ENCODE measurements at regions not wholly inside any gene's neighbourhood (a gene's known extent, or its start where the extent isn't known, plus 50 kb on each side); places are given as distances from the start of the nearest gene placed in this dataset.

GRCh38 chr3:106327696-106328025, 458.8 kb upstream of the CBLB start:
- Histone ChIP-seq H3K27me3 (ENCODE audit: insufficient read depth, low read length) (no peaks in the 10 kb centered on the region), H3K9me3 (ENCODE audit: low read depth, low read length) (peaks cover 18% of the 10 kb centered on the region), H3K4me3 (ENCODE audit: low read length) (no peak overlapping the region), H3K4me1 (ENCODE audit: insufficient read depth, low read length) (peaks cover under 1% of the 10 kb centered on the region)

- H3K9me3 ChIP-seq (ENCODE audit: low read depth, low read length) = peaks cover 18% of the 10 kb centered on the region
- no peaks in the 10 kb centered on the region for H3K27me3 ChIP-seq (ENCODE audit: insufficient read depth, low read length)
- peaks cover 4% of the 10 kb centered on the region for H3K4me1 ChIP-seq (ENCODE audit: insufficient read depth, low read length)
- no peak overlapping the region for H3K4me3 ChIP-seq (ENCODE audit: low read length)
These were observed 459.4 kb upstream of the CBLB start for GRCh38 chr3:106328224-106328623.

GRCh38 chr3:106329521-106329920, 460.7 kb upstream of the CBLB start:
- Histone ChIP-seq H3K4me3 (ENCODE audit: low read length) (no peak overlapping the region), H3K9me3 (ENCODE audit: low read depth, low read length) (peaks cover 7% of the 10 kb centered on the region), H3K27me3 (ENCODE audit: insufficient read depth, low read length) (no peaks in the 10 kb centered on the region), H3K4me1 (ENCODE audit: insufficient read depth, low read length) (peaks cover 11% of the 10 kb centered on the region)

GRCh38 chr3:106331636-106332035, 462.8 kb upstream of the CBLB start:
- peaks cover 13% of the 10 kb centered on the region for H3K4me1 ChIP-seq (ENCODE audit: insufficient read depth, low read length)
- H3K4me3 ChIP-seq (ENCODE audit: low read length) = no peak overlapping the region
- no peaks in the 10 kb centered on the region for H3K27me3 ChIP-seq (ENCODE audit: insufficient read depth, low read length)
- no peaks in the 10 kb centered on the region for H3K9me3 ChIP-seq (ENCODE audit: low read depth, low read length)

GRCh38 chr3:106332129-106332528, 463.3 kb upstream of the CBLB start:
- H3K27me3 ChIP-seq (ENCODE audit: insufficient read depth, low read length) = no peaks in the 10 kb centered on the region
- no peak overlapping the region for H3K4me3 ChIP-seq (ENCODE audit: low read length)
- no peaks in the 10 kb centered on the region for H3K9me3 ChIP-seq (ENCODE audit: low read depth, low read length)
- peaks cover 13% of the 10 kb centered on the region for H3K4me1 ChIP-seq (ENCODE audit: insufficient read depth, low read length)

GRCh38 chr3:106332884-106333283, 464.1 kb upstream of the CBLB start:
- no peaks in the 10 kb centered on the region for H3K9me3 ChIP-seq (ENCODE audit: low read depth, low read length)
- no peaks in the 10 kb centered on the region for H3K27me3 ChIP-seq (ENCODE audit: insufficient read depth, low read length)
- no peak overlapping the region for H3K4me3 ChIP-seq (ENCODE audit: low read length)
- peaks cover 13% of the 10 kb centered on the region for H3K4me1 ChIP-seq (ENCODE audit: insufficient read depth, low read length)

GRCh38 chr3:106333911-106334618, 465.3 kb upstream of the CBLB start:
- no peaks in the 10 kb centered on the region for H3K9me3 ChIP-seq (ENCODE audit: low read depth, low read length)
- H3K27me3 ChIP-seq (ENCODE audit: insufficient read depth, low read length) = no peaks in the 10 kb centered on the region
- peaks cover 18% of the 10 kb centered on the region for H3K4me1 ChIP-seq (ENCODE audit: insufficient read depth, low read length)
- no peak overlapping the region for H3K4me3 ChIP-seq (ENCODE audit: low read length)

- H3K27me3 ChIP-seq (ENCODE audit: insufficient read depth, low read length) = no peaks in the 10 kb centered on the region
- no peak overlapping the region for H3K4me3 ChIP-seq (ENCODE audit: low read length)
- peaks cover 19% of the 10 kb centered on the region for H3K4me1 ChIP-seq (ENCODE audit: insufficient read depth, low read length)
- no peaks in the 10 kb centered on the region for H3K9me3 ChIP-seq (ENCODE audit: low read depth, low read length)
These were observed 467.8 kb upstream of the CBLB start for GRCh38 chr3:106336619-106337018.

- no peaks in the 10 kb centered on the region for H3K27me3 ChIP-seq (ENCODE audit: insufficient read depth, low read length)
- H3K4me3 ChIP-seq (ENCODE audit: low read length) = no peak overlapping the region
- no peaks in the 10 kb centered on the region for H3K9me3 ChIP-seq (ENCODE audit: low read depth, low read length)
- H3K4me1 ChIP-seq (ENCODE audit: insufficient read depth, low read length) = peaks cover 19% of the 10 kb centered on the region
These were observed 468.3 kb upstream of the CBLB start for GRCh38 chr3:106337116-106337515.

- Histone ChIP-seq H3K4me1 (ENCODE audit: insufficient read depth, low read length) (peaks cover 14% of the 10 kb centered on the region), H3K4me3 (ENCODE audit: low read length) (no peak overlapping the region), H3K9me3 (ENCODE audit: low read depth, low read length) (no peaks in the 10 kb centered on the region), H3K27me3 (ENCODE audit: insufficient read depth, low read length) (no peaks in the 10 kb centered on the region)
These were observed 469.9 kb upstream of the CBLB start for GRCh38 chr3:106338582-106339214.

GRCh38 chr3:106339551-106339950, 470.7 kb upstream of the CBLB start:
- Histone ChIP-seq H3K9me3 (ENCODE audit: low read depth, low read length) (no peaks in the 10 kb centered on the region), H3K4me3 (ENCODE audit: low read length) (no peak overlapping the region), H3K27me3 (ENCODE audit: insufficient read depth, low read length) (no peaks in the 10 kb centered on the region), H3K4me1 (ENCODE audit: insufficient read depth, low read length) (peaks cover 8% of the 10 kb centered on the region)

GRCh38 chr3:106341087-106341486, 472.3 kb upstream of the CBLB start:
- Histone ChIP-seq H3K4me1 (ENCODE audit: insufficient read depth, low read length) (peaks cover 6% of the 10 kb centered on the region), H3K4me3 (ENCODE audit: low read length) (no peak overlapping the region), H3K9me3 (ENCODE audit: low read depth, low read length) (no peaks in the 10 kb centered on the region), H3K27me3 (ENCODE audit: insufficient read depth, low read length) (no peaks in the 10 kb centered on the region)

GRCh38 chr3:106341586-106342162, 472.9 kb upstream of the CBLB start:
- H3K27me3 ChIP-seq (ENCODE audit: insufficient read depth, low read length) = no peaks in the 10 kb centered on the region
- H3K4me1 ChIP-seq (ENCODE audit: insufficient read depth, low read length) = peaks cover 6% of the 10 kb centered on the region
- H3K4me3 ChIP-seq (ENCODE audit: low read length) = no peak overlapping the region
- H3K9me3 ChIP-seq (ENCODE audit: low read depth, low read length) = no peaks in the 10 kb centered on the region

GRCh38 chr3:106342386-106342785, 473.6 kb upstream of the CBLB start:
- Histone ChIP-seq H3K27me3 (ENCODE audit: insufficient read depth, low read length) (no peaks in the 10 kb centered on the region), H3K4me1 (ENCODE audit: insufficient read depth, low read length) (peaks cover 6% of the 10 kb centered on the region), H3K9me3 (ENCODE audit: low read depth, low read length) (no peaks in the 10 kb centered on the region), H3K4me3 (ENCODE audit: low read length) (no peak overlapping the region)

GRCh38 chr3:106343811-106344210, 475.0 kb upstream of the CBLB start:
- peaks cover 3% of the 10 kb centered on the region for H3K4me1 ChIP-seq (ENCODE audit: insufficient read depth, low read length)
- H3K27me3 ChIP-seq (ENCODE audit: insufficient read depth, low read length) = no peaks in the 10 kb centered on the region
- H3K9me3 ChIP-seq (ENCODE audit: low read depth, low read length) = no peaks in the 10 kb centered on the region
- H3K4me3 ChIP-seq (ENCODE audit: low read length) = no peak overlapping the region

Data from mononuclear cell (primary cell).